SH-SY5Y (cell line): ENCODE measurements at regions not wholly inside any gene's neighbourhood (a gene's known extent, or its start where the extent isn't known, plus 50 kb on each side); places are given as distances from the start of the nearest gene placed in this dataset.

Experiments
- GATA2 ChIP-seq: IDR thresholded peaks from 2 replicates; pipeline ENCODE4 v1.6.1; 2011; ENCODE audit warnings: mild to moderate bottlenecking, low read depth, low read length
- GATA3 ChIP-seq: IDR thresholded peaks from 2 replicates; pipeline ENCODE4 v1.6.1; 2011; ENCODE audit warnings: low read depth, mild to moderate bottlenecking, low read length, moderate library complexity

GRCh38 chr5:145280806-145281205 is 554.3 kb downstream of the PRELID2 start:
- TF ChIP-seq GATA2 = no peak
- no peak for TF ChIP-seq GATA3

- TF ChIP-seq GATA3 (no peak), GATA2 (no peak)
Observed at GRCh38 chr5:145280214-145280613, 554.9 kb downstream of the PRELID2 start.

DNA sequence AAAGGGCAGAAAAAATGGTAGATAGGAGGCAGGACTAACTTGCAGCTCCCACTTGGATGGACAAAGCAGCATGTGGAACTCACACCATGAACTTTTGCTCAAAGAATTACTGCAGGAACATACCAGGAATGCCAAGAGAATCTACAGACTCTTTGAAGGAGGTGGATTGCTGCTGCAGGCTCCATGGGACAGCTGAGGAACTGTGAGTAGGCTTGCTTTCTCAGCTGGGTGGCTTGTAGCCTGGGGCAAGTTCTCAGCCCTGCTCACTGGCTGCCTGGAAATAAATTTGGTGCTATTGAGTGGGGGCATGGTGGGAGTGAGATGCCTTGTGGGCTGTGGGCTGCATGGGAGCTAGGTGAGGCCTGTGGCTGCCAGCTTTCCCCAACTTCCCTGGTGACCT is 574.5 kb downstream of the PRELID2 start:
- no peak for TF ChIP-seq GATA3
- TF ChIP-seq GATA2 = no peak

- no peak for TF ChIP-seq GATA2
- no peak for TF ChIP-seq GATA3
Observed at GRCh38 chr5:145247745-145248040, 587.4 kb downstream of the PRELID2 start.

- TF ChIP-seq GATA3 (no peak), GATA2 (no peak)
Observed at GRCh38 chr5:145246961-145247744, 588.0 kb downstream of the PRELID2 start.

DNA sequence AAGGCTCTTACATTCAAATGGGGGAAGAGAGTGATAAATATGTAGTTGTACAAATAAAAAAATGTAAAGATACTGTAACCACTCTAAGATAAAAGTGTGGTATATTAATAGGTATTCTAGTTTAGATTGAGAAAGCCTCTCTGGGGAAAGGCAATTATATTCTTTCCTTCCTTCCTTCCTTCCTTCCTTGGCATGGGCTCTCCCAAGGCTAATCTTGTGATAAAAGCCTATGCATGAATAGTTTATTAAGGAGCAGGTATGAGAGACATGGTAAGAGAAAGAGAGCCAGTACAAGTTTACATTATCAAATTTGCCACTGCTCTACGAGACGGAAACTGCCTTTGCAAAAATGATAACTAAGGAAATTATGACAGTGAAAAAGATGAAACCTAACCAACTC is 588.8 kb downstream of the PRELID2 start:
- TF ChIP-seq GATA2 (no peak), GATA3 (no peak)

DNA sequence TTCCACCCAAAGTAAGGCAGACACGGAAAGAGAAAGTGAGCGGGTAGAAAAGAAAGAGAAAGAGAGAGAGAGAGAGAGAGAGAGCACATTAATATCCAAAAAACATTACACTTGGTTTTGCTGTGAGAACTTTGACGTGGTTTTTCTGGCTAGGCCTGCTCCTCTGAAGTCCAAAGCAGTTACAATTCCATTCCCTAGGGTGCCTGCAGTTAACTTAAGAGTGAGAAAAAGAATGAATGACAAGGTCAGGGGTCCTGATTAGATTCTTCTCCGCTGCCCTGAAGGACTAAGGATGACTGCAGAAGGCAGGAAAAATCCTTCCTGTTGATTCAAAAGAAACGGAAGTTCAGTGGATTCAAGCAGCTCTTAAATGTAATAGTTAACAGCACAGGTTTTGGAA is 589.8 kb downstream of the PRELID2 start:
- TF ChIP-seq GATA2 = no peak

GRCh38 chr5:145244788-145245187 is 590.4 kb downstream of the PRELID2 start:
- no peak for TF ChIP-seq GATA2
- no peak for TF ChIP-seq GATA3

DNA sequence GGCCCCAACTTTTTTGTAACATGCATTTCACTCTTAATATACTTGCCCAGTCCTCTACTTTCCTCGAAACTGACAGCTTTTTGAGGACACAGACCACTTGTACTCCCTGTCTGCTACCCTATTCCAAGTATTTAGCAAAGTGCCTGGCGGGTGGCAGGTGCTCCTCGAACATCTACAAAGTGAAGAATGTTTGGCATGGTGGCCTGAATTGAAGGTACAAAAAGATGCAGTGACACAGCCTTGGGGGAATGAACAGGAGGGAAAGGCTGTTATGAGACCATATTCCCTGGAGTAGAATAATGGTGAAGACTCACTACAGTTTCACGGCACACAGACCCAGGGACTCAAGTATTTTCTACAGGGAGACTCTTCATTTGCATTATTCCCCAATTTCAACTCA is 590.9 kb downstream of the PRELID2 start:
- TF ChIP-seq GATA3 (no peak), GATA2 (no peak)

- TF ChIP-seq GATA2 (no peak), GATA3 (no peak)
Observed at GRCh38 chr5:145243016-145243415, 592.1 kb downstream of the PRELID2 start.

GRCh38 chr5:145242551-145242950 is 592.6 kb downstream of the PRELID2 start:
- TF ChIP-seq GATA3 (no peak), GATA2 (no peak)

DNA sequence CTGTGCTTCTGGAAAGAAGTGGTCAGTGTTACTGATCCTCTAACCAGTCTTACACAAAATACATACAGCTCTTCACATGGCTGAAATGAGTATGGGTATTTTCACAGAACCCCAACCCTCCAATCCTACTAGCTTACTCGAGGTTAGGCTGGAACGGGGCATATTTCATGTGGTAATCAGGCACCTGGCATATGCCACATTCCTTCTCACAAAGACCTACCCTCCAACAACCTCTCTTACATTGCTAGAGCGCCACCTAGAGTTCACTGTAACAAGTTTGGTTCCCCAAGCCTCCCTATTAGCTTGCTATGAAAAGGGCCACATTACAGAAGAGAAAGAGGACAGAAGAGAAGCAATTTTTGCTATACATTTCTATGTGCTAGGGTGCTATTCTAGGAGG is 597.3 kb downstream of the PRELID2 start:
- no peak for TF ChIP-seq GATA3

DNA sequence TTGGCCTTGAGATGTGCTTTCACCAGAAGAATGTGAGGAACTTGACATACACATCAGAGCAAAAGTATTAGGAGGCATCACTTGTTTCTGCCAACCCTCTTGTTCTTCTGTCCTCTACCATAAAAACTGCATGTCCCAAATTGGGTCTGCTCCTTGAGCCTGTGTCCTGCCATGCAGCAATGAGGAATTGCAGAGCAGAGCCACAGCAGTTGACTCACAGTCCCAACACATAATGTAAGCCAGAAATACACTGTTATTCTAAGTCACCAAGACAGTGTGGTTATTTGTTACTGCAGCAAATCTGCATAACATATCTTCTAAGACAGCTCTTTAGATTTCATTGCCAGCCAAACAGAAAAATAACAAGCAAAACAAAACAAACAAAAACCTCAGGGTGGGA is 598.2 kb downstream of the PRELID2 start:
- no peak for TF ChIP-seq GATA2
- no peak for TF ChIP-seq GATA3

DNA sequence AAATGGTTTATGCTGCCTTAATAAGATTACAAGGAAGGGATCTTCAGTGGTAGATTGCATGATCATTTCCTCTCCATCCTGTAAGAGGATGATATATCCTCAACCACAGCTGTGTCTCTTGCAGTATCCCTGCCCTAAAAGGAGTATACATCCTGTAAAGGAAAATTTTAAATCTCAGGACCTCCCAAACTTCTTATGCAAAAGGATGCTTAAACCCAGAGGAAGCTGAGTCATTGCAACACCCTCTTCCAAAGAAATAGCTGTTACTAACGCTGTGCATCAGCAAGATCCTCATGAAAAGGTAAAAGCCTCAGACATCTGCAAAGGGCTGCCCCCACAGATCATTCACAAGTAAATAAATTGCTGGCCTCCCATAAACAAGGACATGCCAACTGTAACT is 599.0 kb downstream of the PRELID2 start:
- TF ChIP-seq GATA2 (no peak), GATA3 (no peak)

DNA sequence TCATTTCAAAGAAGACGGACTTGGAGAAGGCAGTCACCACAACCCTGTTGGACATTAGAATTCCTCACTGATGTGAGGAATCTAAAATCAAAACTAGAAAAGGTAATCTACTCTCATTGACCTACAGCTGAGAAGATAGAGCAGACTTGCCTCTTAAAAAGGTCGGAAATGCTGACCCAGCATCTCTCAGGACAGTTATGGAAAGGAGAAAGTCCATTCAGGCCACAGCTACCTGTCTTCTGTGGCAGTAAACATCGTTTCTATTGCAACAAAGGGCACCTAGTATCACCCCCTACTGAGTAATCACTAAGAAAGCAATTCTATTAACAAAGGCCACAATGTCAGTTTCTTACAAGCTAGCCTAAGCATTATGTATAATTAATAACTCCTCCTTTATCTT is 601.7 kb downstream of the PRELID2 start:
- no peak for TF ChIP-seq GATA3

DNA sequence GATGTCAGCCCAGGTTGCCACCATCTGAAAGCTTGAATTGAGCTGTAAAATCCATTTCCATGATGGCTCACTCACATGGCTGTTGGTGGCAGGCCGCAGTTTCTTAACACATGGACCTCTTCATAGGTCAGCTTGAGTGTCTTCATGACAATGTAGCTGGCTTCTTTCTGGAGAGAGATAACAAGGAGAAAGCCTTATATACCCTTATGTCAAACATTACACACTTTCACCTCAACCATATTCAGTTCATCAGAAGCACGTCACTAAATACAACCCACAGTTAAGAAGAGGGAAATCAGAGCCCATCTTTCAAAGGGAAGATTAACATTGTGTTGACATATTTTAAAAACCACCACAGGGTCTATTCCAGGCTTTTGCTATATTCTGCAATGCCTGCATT is 604.4 kb downstream of the PRELID2 start:
- TF ChIP-seq GATA3 (no peak), GATA2 (no peak)
